WTC11 (cell line): ENCODE measurements at regions not wholly inside any gene's neighbourhood (a gene's known extent, or its start where the extent isn't known, plus 50 kb on each side); places are given as distances from the start of the nearest gene placed in this dataset.

Experiments
- ATAC-seq: fragments of 200-7000 bp; cut with Tn5 transposase; 2 replicates; pipeline ENCODE4 v1.10.0; 2021; ENCODE audit warnings: mild to moderate bottlenecking, moderate library complexity
- CTCF ChIA-PET: fragments of 300-600 bp; sonication (Branson Sonifier 250); formaldehyde crosslinking; loops from one replicate; lab custom pipeline; 2021; ENCODE audit warnings: antibody characterized with exemption; lab: Charles Lee
- POLR2A ChIA-PET: fragments of 350-600 bp; sonication (Branson Sonifier 250); formaldehyde crosslinking; loops from one replicate; lab custom pipeline; 2021; ENCODE audit warnings: antibody characterized with exemption; lab: Charles Lee
- DNase-seq: peaks from one replicate; pipeline ENCODE4 v3.0.0; 2021; ENCODE audit warnings: low spot score
- H3K27ac Mint-ChIP-seq: 2 replicates; pipeline ENCODE4 v1.8.0; 2021; ENCODE audit warnings: mixed read lengths
- H3K27me3 Mint-ChIP-seq: 2 replicates; pipeline ENCODE4 v1.8.0; 2021; ENCODE audit warnings: low read depth, mild to moderate bottlenecking, moderate library complexity, mixed read lengths
- H3K36me3 Mint-ChIP-seq: 2 replicates; pipeline ENCODE4 v1.8.0; 2021; ENCODE audit warnings: mixed read lengths
- H3K4me1 Mint-ChIP-seq: 2 replicates; pipeline ENCODE4 v1.8.0; 2022; ENCODE audit warnings: mixed read lengths
- H3K4me3 Mint-ChIP-seq: 2 replicates; pipeline ENCODE4 v1.8.0; 2021; ENCODE audit warnings: mild to moderate bottlenecking, moderate library complexity, mixed read lengths
- H3K9me3 Mint-ChIP-seq: 2 replicates; pipeline ENCODE4 v1.8.0; 2021; ENCODE audit warnings: mixed read lengths
- ARID4B ChIP-seq: sonication (generic); formaldehyde crosslinking; IDR thresholded peaks from 2 replicates; pipeline ENCODE4 v1.8.0; 2023; ENCODE audit warnings: missing genetic modification reagents, mild to moderate bottlenecking, borderline replicate concordance
- ATF1 ChIP-seq: sonication (generic); formaldehyde crosslinking; IDR thresholded peaks from 2 replicates; pipeline ENCODE4 v1.8.1; 2023; ENCODE audit warnings: mild to moderate bottlenecking, moderate library complexity, missing genetic modification reagents
- CBFB ChIP-seq: sonication (generic); formaldehyde crosslinking; IDR thresholded peaks from 2 replicates; pipeline ENCODE4 v1.8.1; 2022; ENCODE audit warnings: mild to moderate bottlenecking, low read depth, missing genetic modification reagents
- E2F1 ChIP-seq: sonication (generic); formaldehyde crosslinking; IDR thresholded peaks from 2 replicates; pipeline ENCODE4 v1.8.0; 2022; ENCODE audit warnings: mild to moderate bottlenecking, missing genetic modification reagents
- E2F5 ChIP-seq: sonication (generic); formaldehyde crosslinking; IDR thresholded peaks from 2 replicates; pipeline ENCODE4 v1.8.1; 2022; ENCODE audit warnings: mild to moderate bottlenecking, moderate library complexity, missing genetic modification reagents
- ESRRA ChIP-seq: sonication (generic); formaldehyde crosslinking; IDR thresholded peaks from 2 replicates; pipeline ENCODE4 v1.8.1; 2022; ENCODE audit warnings: mild to moderate bottlenecking, missing genetic modification reagents, borderline replicate concordance
- FOXK1 ChIP-seq: sonication (generic); formaldehyde crosslinking; IDR thresholded peaks from 2 replicates; pipeline ENCODE4 v1.8.0; 2022; ENCODE audit warnings: mild to moderate bottlenecking, moderate library complexity, missing genetic modification reagents
- FOXP1 ChIP-seq: sonication (generic); formaldehyde crosslinking; IDR thresholded peaks from 2 replicates; pipeline ENCODE4 v1.8.0; 2022; ENCODE audit warnings: missing genetic modification reagents, mild to moderate bottlenecking, moderate library complexity, borderline replicate concordance
- FOXP4 ChIP-seq: sonication (generic); formaldehyde crosslinking; IDR thresholded peaks from 2 replicates; pipeline ENCODE4 v1.8.0; 2022; ENCODE audit warnings: mild to moderate bottlenecking, missing genetic modification reagents
- HMGXB4 ChIP-seq: sonication (generic); formaldehyde crosslinking; IDR thresholded peaks from 2 replicates; pipeline ENCODE4 v1.8.1; 2023; ENCODE audit warnings: mild to moderate bottlenecking, moderate library complexity, missing genetic modification reagents
- KAT7 ChIP-seq: sonication (generic); formaldehyde crosslinking; IDR thresholded peaks from 2 replicates; pipeline ENCODE4 v1.8.1; 2023; ENCODE audit warnings: missing genetic modification reagents, mild to moderate bottlenecking, borderline replicate concordance
- MAX ChIP-seq: sonication (generic); formaldehyde crosslinking; IDR thresholded peaks from 2 replicates; pipeline ENCODE4 v1.8.0; 2022; ENCODE audit warnings: mild to moderate bottlenecking, missing genetic modification reagents
- MYBL2 ChIP-seq: sonication (generic); formaldehyde crosslinking; IDR thresholded peaks from 2 replicates; pipeline ENCODE4 v1.8.1; 2023; ENCODE audit warnings: mild to moderate bottlenecking, moderate library complexity, missing genetic modification reagents
- NR2C2 ChIP-seq: sonication (generic); formaldehyde crosslinking; IDR thresholded peaks from 2 replicates; pipeline ENCODE4 v1.8.0; 2022; ENCODE audit warnings: mild to moderate bottlenecking, missing genetic modification reagents
- PRDM15 ChIP-seq: sonication (generic); formaldehyde crosslinking; IDR thresholded peaks from 2 replicates; pipeline ENCODE4 v1.8.0; 2022; ENCODE audit warnings: missing genetic modification reagents
- RORB ChIP-seq: fragments of 250-450 bp; sonication (Bioruptor Pico); IDR thresholded peaks from 2 replicates; pipeline ENCODE4 v1.9.0; 2021; ENCODE audit warnings: mild to moderate bottlenecking
- USF1 ChIP-seq: sonication (generic); formaldehyde crosslinking; IDR thresholded peaks from 2 replicates; pipeline ENCODE4 v1.8.0; 2022; ENCODE audit warnings: mild to moderate bottlenecking, missing genetic modification reagents
- ZNF263 ChIP-seq: sonication (generic); formaldehyde crosslinking; IDR thresholded peaks from 2 replicates; pipeline ENCODE4 v1.8.1; 2022; ENCODE audit warnings: low read depth, mild to moderate bottlenecking, moderate library complexity, missing genetic modification reagents
- ZNF396 ChIP-seq: fragments of 250-450 bp; sonication (Bioruptor Pico); IDR thresholded peaks from 2 replicates; pipeline ENCODE4 v1.8.0; 2021; ENCODE audit warnings: mild to moderate bottlenecking, moderate library complexity, borderline replicate concordance
- ZNF416 ChIP-seq: fragments of 250-450 bp; sonication (Bioruptor Pico); IDR thresholded peaks from 2 replicates; pipeline ENCODE4 v1.9.0; 2021; ENCODE audit warnings: mild to moderate bottlenecking, inconsistent platforms

- no peak overlapping the region for H3K4me3 Mint-ChIP-seq
Observed at GRCh38 chr7:115099906-115100305, 178.0 kb downstream of the MDFIC start.

More at GRCh38 chr7:115099906-115100305, 178.0 kb downstream of the MDFIC start:
- DNase-seq (no peak), ATAC-seq (no peak; the same call in 1 of the 2 replicates)
- Mint-ChIP-seq H3K27ac (no peak overlapping the region), H3K4me1 (peaks cover 17% of the 10 kb centered on the region), H3K9me3 (no peaks in the 10 kb centered on the region), H3K27me3 (no peaks in the 10 kb centered on the region), H3K36me3 (no peaks in the 10 kb centered on the region)
- CTCF ChIA-PET, result no interaction called here
- TF ChIP-seq MYBL2, result no peak
- TF ChIP-seq HMGXB4, result no peak
- TF ChIP-seq KAT7 (CRISPR knock-in tag), result no peak
- no peak for TF ChIP-seq MAX (CRISPR knock-in tag)
- TF ChIP-seq FOXP4, result no peak
- TF ChIP-seq ZNF416 (CRISPR knock-in tag), result no peak
- no peak for TF ChIP-seq ZNF396 (CRISPR knock-in tag)
- no peak for TF ChIP-seq PRDM15 (CRISPR knock-in tag)
- no peak for TF ChIP-seq ESRRA (CRISPR knock-in tag)
- no peak for TF ChIP-seq RORB (CRISPR knock-in tag)
- no peak for TF ChIP-seq FOXP1 (CRISPR knock-in tag)
- TF ChIP-seq E2F1 (CRISPR knock-in tag), result no peak
- no peak for TF ChIP-seq FOXK1 (CRISPR knock-in tag)
- no peak for TF ChIP-seq ATF1 (CRISPR knock-in tag)
- no peak for TF ChIP-seq USF1 (CRISPR knock-in tag)
- no peak for TF ChIP-seq ARID4B (CRISPR knock-in tag)
- TF ChIP-seq NR2C2 (CRISPR knock-in tag), result no peak
- no peak for TF ChIP-seq CBFB
- no peak for TF ChIP-seq E2F5 (CRISPR knock-in tag)
- no peak for TF ChIP-seq ZNF263 (CRISPR knock-in tag)
- POLR2A ChIA-PET, result no interaction called here
